Stomach (tissue), 4 donors: ENCODE measurements at regions not wholly inside any gene's neighbourhood (a gene's known extent, or its start where the extent isn't known, plus 50 kb on each side); places are given as distances from the start of the nearest gene placed in this dataset.

Source experiments
- POLR2AphosphoS5 ChIP-seq, 3 donors: sonication (generic); formaldehyde crosslinking; IDR thresholded peaks; one replicate each; pipeline ENCODE4 v1.6.1; 2016; ENCODE audit warnings: antibody characterized with exemption in 3 of 3
- TF ChIP-seq, protein P1 (sequence below), 7 experiments: fragments of 450-650 bp in 4 of 7; fragments of 200-600 bp in 3 of 7; sonication (generic) in 3 of 7; IDR thresholded peaks; one replicate each; pipeline ENCODE4 v1.5.1; 2016 to 2019; ENCODE audit warnings: antibody characterized with exemption in 7 of 7, control low read depth in 2 of 7, mild to moderate bottlenecking in 1 of 7

DNA sequence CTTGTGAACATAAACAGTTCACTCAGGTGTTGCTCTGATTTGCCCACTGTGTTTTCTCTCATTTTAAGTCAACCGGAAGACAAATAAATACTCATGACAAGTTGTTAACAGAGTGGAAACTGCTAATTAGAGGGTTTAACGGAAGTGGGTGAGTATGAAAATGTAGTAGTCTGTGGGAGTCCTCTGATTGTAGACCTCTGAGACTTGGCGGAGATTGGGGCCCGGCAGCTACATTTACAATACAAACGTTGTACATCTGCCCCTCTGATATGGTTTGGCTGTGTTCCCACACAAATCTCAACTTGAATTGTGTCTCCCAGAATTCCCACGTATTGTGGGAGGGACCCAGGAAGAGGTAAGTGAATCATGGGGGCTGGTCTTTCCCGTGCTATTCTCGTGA is 107.3 kb upstream of the FAM98A start:
- no peak for TF ChIP-seq POLR2AphosphoS5 (IDR thresholded peaks at IDR 0.05)
- TF ChIP-seq, protein P1, sequence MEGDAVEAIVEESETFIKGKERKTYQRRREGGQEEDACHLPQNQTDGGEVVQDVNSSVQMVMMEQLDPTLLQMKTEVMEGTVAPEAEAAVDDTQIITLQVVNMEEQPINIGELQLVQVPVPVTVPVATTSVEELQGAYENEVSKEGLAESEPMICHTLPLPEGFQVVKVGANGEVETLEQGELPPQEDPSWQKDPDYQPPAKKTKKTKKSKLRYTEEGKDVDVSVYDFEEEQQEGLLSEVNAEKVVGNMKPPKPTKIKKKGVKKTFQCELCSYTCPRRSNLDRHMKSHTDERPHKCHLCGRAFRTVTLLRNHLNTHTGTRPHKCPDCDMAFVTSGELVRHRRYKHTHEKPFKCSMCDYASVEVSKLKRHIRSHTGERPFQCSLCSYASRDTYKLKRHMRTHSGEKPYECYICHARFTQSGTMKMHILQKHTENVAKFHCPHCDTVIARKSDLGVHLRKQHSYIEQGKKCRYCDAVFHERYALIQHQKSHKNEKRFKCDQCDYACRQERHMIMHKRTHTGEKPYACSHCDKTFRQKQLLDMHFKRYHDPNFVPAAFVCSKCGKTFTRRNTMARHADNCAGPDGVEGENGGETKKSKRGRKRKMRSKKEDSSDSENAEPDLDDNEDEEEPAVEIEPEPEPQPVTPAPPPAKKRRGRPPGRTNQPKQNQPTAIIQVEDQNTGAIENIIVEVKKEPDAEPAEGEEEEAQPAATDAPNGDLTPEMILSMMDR (IDR thresholded peaks at IDR 0.05) = no peak
